HT1080 (cell line): ENCODE measurements at regions not wholly inside any gene's neighbourhood (a gene's known extent, or its start where the extent isn't known, plus 50 kb on each side); places are given as distances from the start of the nearest gene placed in this dataset.

Source experiments
- DNase-seq: peaks from one replicate; pipeline ENCODE4 v3.0.0-alpha.2; 2015; ENCODE audit warnings: low read depth

DNA sequence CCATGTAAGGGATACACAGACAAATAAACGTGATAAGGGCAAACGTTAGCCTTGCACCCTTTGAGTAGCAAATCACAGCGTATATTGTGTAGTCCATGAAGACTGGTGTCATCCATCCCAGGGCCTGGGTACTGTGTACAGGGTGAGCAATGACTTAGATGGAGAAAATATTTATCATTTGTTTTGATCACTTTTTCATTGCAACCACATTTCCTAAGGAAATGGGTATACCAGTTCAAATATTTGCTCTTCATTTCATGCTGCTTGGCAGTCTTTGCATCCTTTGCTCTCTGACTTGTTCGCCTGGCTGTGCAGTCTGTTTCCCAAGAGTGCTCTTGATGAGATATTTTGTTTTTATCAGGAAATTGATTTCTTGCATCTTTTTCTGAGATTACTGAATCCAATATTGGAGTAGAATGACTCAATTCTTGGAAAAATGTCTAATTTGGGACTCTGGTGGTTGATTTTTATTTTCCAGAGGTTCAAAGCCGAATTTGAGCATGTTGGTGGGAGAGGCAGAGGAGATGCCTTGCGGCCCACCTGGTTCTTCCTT is 424.6 kb upstream of the SEMA6D start:
- no peak for DNase-seq

DNA sequence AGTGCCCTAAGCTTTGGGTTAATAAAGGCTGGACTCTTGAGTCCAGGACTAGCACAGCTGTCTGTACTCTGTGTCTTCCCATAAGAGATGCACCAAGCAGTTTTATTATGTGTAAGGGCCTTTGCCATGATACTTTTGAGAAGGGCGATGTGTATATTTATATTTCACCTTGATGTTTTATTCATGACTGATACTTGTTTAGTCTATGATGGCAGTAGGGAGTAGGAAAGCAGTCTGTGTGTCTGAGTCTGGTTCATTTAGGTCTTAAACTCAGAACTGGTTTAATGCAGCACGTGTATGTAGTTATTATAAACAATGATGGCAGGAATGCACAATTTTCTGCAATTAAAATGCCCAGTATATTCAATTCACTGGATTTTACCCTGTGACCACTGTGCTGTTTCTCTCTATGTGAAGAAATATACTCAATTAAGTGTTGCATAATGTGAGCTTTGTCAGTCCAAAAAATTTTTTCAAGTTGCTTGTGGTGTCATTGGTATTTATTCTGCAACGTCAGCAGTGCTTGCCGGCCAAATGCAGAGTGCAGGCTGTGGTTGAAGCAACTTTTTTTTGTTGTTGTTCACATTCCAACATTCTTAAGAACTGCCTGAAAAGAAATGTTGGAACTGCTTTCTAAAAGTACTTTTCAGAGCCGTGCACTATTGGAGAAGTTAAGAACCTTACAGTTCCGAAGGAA is 423.7 kb upstream of the SEMA6D start:
- DNase-seq: peak; percentile 3

DNA sequence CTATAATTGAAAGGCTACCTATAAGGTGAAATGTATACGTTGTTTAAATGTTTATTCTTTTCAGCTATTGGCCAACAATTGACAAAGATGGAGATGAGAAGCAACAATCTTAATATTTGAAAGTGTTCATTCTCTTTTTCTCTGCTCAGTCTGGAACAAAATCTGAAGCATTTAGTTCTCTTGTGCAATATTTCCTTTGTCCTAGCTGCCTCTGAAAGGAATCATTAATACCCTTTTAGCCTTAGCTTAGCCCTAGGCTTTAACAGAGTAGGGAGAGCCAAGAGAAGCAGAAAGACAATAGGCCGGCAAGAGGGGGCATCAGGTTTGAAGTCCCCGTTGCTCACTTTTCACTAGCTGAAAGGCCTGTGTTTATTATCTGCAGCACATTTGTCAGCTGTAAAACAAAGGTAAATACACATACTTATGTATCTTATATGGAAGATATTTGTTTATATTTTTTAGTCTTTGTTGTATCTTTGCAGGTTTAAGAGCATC is 422.5 kb upstream of the SEMA6D start:
- no peak for DNase-seq

DNA sequence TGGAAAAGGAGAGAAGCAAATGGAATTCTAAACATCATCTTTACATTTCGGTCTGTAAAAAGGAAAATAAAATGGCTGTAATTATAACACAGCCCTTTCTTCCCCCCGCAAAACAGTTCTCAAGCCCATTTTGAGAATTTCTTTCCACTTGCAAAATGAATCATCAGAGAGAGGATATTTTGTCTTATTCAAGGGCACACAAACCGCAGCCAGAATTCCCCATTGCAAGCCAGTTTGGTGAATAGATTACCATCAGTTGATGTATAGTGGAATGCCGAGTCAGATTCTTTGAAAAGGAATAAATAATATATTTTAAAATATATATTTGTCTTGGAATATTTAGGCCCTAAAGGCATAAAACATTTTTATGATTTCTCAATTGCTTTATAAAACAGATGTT is 420.4 kb upstream of the SEMA6D start:
- DNase-seq: no peak

DNA sequence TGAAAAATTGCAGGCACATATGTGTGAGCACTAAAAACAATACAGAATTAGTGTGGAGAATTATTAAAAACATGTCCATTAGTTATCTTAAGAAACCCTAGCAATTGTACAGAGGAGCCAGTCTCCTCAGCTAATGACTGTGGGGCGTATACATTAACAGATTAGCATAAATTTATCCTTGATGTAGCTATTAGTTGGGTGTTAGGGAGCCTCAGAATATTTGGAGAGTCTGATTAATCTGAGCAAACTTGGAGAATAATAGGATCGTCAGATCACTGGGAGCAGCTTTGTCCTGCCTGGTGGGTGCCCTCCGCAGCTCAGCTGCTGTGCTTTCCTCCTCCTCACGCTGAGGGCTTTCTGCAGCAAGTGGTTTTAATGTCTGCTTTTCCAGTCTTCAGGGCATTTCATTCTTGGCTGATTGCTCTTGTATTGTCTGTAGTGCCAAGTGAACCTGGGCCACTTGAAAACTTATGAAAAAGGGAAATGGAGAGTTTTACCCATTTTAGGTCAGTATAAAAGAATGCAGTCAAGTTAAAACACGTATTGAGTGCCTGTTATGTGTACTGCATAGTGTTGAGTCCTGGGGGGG is 417.4 kb upstream of the SEMA6D start:
- no peak for DNase-seq

DNA sequence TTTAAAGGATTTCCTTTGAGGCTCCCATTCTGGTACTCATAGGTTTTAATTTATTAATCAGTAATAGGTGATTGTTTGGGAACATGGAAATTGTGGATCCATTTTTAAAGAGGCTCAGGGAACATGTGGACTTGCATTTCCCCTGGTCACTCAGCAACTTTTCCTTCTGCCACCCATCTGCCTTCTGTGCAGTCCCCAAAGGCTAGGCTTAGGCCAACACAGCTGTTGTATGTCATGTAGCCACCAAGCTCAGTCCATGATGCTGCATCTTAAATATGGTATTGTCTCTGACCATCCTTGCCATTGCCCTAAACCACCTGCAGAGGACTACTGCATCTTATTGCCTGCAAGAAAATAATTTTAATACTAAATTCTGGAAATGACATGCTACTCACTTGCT is 416.7 kb upstream of the SEMA6D start:
- no peak for DNase-seq

DNA sequence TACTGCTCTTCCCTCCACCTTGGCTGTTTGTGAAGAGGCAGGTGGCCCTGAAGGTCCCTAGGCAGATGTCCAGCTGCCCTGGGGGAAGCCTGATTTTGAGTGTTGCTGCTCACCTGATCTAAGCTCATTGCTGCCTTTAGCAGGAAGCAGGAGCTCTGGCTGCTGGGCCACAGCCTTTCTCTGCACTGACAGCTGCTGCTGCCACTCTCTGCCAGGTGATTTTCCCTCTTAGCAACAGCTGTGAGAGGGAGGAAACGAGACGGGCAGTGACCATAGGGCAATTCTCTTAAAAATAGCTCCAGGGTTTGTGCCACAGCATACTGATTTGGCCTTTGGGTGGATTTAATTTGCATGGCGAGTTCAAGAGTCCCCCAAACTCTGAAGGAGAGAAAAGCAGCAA is 415.8 kb upstream of the SEMA6D start:
- DNase-seq: no peak

DNA sequence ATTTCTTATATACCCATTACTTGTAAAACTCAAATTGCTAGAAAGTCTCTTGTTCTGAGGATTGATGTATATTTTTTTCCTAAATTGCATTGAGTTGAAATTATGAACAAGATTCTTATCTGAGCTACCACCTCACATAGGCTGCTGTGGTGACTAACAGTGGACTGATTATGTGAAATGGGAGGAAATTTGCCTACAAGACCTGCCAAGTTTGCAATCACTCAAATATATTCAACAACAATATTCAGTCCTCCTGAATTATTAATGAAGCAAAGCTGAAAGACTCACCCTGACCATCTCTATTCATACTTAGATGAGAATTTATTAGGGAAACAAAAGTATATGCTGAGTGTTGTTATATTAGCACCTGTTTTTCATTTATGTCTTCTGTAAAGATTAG is 412.6 kb upstream of the SEMA6D start:
- DNase-seq: no peak

DNA sequence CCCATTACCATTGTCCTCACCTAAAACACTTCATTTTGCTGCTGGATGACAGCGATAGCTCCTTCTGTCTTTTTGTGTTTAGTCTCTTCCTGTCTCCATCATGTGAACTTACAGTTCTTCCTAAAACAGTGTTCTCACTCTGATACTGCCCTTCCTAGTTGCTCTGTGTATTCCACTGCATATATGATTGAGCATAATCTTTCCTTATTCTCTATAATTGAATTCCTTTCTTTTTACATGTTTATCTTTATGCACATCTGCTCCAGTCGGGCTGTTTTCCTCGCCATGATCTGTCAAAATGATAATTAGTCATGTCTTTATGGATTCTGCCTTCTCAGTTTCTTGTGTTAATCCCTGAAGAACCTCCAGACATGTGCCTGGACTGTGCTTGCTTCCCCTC is 405.1 kb upstream of the SEMA6D start:
- no peak for DNase-seq

DNA sequence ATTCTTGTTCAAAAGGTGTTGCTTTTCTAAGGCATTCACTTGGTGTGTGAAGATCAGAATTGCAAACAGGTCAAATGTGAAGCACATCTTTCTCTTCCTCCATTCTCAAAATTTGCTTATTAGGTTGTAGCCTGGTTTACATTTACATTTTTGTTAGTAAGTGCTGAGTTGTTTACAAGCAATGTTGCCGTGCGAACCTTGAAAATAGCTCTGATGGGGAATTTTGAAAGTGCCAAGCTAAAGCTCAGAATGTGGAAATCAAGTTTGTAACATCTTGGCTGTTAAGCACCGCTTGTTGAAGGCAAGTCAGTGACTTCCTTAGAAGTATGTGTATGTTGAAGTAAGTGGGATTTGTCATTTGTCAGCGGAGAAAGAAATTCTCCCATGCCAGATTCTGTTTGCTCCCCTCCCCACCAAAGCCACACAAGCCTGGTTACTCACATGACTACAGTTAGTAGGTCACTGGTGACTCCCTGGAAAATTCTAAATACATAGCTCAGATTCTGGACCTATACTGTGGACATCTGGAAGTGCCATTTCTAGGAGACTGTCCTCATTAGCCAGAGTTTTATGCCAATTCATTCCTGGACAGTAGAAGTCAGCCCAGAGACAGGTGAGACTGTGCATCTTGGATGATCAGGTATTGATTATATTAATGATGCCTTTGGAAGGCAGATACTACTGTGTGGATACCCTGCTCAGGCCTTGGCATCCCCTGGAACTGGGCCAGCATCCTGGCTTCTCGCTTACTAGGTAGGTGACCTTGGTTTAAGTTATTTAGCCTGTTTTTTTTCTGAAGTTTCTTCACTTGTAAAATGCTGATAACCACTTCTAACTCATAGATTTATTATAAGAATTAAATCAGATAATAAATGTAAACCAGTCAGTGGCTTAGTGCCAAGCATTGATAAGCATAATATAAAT is 390.6 kb upstream of the SEMA6D start:
- no peak for DNase-seq

DNA sequence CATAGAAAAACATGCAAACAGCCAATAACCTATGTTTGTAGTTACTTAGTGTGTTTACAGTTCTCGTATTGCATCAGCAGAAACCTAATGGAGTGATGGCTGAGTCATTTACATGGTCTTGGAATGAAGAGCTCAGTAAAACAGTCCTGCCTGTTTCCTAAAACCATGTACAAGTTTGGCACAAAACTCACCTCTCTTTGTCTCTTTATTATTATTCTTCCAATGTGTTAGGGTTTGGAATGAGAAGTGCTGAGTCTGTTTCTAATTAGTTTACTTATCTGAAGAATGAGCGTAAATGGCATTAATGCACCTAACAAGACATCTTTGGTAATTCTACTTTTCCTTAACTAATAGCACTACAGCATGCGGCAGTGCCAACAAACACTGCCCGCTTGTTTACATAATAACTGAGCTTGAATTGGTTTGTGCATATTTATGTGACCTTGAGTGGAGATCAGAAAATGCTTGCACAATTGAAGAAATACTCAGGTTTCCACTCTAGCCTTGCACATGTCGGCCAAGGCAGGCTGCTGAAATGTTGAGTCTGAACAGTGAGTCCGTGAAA is 385.4 kb upstream of the SEMA6D start:
- DNase-seq: no peak

DNA sequence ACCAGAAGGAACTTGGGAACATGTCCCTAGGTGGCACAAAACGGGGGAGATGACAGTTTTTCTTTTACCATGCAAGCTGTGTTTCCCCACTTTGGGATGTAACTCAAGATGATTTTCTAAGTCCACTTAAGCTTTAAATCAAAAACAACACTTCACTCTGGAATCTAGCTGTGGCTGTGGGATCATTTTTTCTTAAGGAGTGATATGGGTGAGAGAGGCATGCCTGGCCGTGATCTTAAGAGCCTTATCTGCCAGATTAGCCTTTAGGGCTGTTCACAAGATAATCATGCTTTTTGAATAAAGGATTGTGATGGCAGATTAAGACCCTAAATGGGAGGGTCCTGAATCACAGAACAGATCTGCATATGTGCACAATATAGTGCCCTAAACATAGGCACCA is 384.8 kb upstream of the SEMA6D start:
- no peak for DNase-seq

DNA sequence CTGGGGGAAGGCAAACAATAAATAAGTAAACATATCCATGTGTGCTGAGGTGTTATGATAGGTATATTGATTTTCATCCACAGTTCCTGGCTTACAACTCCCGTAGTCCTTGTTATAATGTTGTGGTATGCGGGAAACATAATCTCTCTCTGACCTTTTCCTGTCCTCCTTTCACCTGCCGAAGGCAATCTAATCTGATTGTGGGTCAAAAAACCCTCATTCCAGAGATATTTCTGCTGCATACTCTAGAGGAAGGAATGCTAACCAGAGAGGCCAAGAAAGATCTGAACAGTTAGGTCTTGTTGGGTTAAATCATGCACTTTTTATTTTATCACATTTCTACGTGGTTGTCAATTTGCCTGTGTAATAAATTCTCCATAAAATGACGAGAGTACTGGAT is 383.6 kb upstream of the SEMA6D start:
- no peak for DNase-seq

DNA sequence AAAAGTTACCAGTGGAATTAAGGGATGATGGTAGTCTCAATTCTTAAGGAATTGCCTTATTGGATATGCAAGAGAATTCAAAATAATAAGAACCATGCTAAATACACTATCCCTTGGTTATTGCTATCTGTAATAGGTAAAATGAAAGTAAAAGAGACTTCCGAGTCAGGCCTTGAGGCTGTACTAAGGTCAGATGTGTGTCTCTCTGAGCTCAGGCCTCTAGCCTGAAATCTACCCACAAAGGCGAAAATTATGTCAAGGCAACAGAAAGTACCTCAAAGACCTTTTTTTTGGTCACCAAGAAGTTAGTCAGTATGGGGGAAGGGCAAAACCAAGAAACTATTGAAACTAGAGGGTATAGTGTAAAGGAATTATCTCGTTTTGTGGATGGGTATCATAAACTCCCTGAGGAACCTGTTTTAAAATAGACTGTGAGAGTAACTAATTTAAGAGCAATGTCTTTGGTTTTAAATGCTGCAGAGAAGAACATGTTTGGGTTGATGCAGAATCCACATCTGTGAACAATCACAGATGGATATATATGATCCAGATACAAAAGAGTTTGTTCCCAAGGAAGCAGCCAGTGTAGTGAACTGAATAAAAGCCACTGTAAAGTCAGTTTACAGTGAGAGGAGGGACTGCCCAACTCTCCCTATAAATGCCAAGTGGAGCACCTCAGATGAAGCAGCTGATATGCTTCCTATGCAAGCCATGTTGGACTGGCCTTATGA is 382.3 kb upstream of the SEMA6D start:
- no peak for DNase-seq

DNA sequence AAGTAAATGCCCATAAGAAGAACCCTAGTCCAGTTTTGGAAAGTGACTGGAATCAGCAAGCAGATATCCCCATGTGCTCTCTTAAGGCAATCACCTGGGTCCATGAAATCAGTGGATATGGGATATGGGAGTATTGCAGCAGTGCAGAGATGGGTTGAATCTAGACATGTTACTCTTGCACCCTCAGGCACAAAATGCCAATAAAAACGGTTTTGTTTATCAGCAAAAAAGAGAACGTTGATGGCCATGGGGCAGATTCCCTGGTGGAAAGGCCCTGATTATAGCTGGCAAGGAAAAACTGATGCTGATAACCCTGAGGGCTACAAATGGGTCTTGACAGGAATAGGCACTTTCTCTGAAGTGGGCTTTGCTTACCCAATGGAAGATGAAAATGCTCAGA is 380.2 kb upstream of the SEMA6D start:
- no peak for DNase-seq

DNA sequence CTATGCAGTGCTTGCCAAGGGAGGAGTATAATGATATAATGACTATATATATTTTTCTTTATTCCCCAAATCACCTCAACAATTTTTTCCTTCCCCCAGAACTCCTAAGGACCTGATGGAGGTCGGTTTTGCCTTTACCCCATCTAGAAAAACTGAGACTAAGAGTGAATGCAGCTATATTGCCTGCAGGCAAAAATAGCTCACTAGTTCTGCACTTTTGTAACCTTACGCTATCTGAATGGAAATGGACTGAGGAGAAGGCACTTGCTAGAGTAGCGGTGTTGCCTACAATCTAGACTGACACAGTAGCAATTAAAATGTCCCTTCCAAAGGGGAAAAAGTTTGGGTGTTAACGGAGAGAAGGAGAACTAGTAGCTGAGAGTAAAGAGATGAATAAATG is 379.5 kb upstream of the SEMA6D start:
- no peak for DNase-seq

DNA sequence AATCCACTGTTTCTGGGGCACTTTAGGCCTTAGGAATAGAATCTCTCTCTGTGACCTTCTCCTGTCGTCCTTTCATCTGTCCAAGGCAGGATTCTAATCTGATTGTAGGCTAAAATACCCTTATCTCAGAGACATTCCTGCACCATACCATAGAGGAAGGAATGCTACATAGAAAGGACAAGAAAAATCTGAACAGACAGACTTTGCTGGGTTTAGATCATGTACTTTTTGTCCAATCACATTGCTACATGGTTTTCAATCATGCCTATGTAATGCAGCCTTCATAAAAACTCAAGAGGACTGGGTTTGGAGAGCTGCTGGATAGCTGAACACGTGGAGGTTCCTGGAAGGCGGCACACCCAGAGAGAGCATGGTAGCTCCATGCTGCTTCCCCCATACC is 378.5 kb upstream of the SEMA6D start:
- no peak for DNase-seq

DNA sequence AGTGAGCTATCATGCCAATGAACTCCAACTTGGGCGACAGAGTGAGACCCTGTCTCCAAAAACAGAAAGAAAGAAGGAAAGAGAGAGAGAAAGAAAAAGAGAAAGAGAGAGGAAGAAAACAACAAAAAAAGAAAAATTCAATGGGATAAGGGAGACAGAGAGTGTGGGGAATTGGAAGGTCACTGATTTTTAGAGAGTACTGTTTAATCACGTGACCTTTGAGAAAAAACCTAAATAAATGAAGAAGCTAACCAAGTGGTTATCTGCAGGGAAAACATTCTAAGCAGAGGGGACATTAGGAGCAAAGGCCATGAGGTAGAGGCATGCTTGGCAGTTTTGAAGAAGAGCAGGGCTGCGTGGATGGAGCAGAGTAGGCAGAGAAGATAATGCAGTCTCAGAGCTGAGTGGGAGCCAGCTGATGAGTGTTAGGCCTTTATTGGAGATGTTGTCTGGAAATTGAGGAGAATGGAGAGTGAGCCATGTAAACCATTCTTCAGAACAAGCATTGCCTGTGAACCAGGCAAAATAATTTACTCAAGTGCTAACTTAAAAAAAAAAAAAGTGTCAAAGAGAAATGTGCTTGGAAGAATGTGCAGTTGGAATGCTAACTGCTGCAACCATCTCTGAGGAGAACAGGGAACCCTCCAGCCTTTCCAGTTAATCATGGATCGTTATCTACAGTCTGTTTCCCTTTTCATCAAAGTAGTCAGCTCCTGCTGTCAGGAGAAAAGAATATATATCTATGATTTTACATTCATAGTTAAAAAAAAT is 377.3 kb upstream of the SEMA6D start:
- DNase-seq: no peak

DNA sequence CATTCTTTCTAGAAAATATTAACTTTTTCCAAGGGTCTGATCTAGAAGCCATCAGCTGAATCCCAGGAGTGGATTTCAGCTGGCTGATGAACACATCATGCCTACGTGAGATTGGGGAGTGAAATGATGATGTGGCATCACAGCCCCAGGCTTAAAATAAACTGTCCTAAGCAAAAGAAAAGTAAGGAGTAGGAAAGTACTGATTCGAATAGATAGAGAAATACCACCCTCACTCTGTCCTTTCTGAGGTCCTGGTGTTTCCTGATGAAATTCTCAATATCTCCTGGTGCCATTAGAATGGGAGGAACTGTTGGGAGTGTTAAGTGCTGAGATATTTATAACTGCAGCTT is 376.8 kb upstream of the SEMA6D start:
- DNase-seq: no peak

DNA sequence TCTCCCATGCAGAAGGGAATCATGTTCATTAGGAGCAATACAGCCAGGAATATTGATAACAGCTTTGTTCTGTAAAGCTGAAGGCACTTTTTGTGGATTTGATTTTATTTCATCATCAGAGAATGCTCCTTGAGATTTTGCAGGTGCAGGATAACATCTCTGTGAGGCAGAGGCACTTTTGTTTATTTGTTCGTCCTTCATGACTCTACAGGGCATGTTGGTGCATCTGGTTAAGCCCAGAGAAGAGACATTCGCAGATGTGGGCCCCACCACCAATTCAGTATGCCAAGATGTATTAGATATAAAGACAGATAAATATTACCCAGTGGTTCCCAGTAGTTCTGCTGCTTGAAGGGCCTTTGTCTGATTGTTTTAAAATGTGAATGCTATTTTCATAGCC is 368.1 kb upstream of the SEMA6D start:
- no peak for DNase-seq
